Thyroid gland (tissue), 4 donors: ENCODE measurements at regions not wholly inside any gene's neighbourhood (a gene's known extent, or its start where the extent isn't known, plus 50 kb on each side); places are given as distances from the start of the nearest gene placed in this dataset.

Experiments used
- DNase-seq, 2 donors: peaks; one replicate each; pipeline ENCODE4 v3.0.0-alpha.2; 2019
- H3K27ac ChIP-seq, 3 donors: fragments of 200-600 bp; sonication (generic); 1 replicate in 2 of 3; 2 replicates in 1 of 3; pipeline ENCODE4 v1.5.1; 2016 to 2019; ENCODE audit warnings: mild to moderate bottlenecking in 1 of 3, moderate library complexity in 1 of 3
- H3K27me3 ChIP-seq: fragments of 200-600 bp; sonication (generic); one replicate; pipeline ENCODE4 v1.5.1; 2019
- H3K36me3 ChIP-seq, 2 donors: fragments of 200-600 bp; sonication (generic); one replicate each; pipeline ENCODE4 v1.5.1; 2016 to 2019
- H3K4me1 ChIP-seq, 2 donors: fragments of 200-600 bp; sonication (generic); one replicate each; pipeline ENCODE4 v1.5.1; 2017 to 2019
- H3K4me3 ChIP-seq, 3 donors: fragments of 200-600 bp; sonication (generic); replicated peaks in 1 of 3; 1 replicate in 2 of 3; 2 replicates in 1 of 3; pipeline ENCODE4 v1.5.1; 2016; ENCODE audit warnings: mild to moderate bottlenecking in 1 of 3
- H3K9me3 ChIP-seq: fragments of 200-600 bp; sonication (generic); one replicate; pipeline ENCODE4 v1.5.1; 2017
- POLR2A ChIP-seq, 2 donors: fragments of 450-650 bp; IDR thresholded peaks; one replicate each; pipeline ENCODE4 v1.6.1; 2017; ENCODE audit warnings: antibody characterized with exemption in 2 of 2, mild to moderate bottlenecking in 2 of 2, moderate library complexity in 1 of 2
- WGBS, 2 donors: methylation state at CpG; one replicate each; pipeline ENCODE4 v1.1.5; 2017; 5-methylcytosine and 5-hydroxymethylcytosine counted together
- intact Hi-C: fragments of 100-400 bp; cut with DNase I; formaldehyde crosslinking; loops from one replicate; pipeline ENCODE4 v1.15.1; 2023
- TF ChIP-seq, protein P1 (sequence below), 6 experiments: fragments of 200-600 bp in 3 of 6; fragments of 450-650 bp in 3 of 6; sonication (generic) in 3 of 6; IDR thresholded peaks; one replicate each; pipeline ENCODE4 v1.5.1; 2016 to 2019; ENCODE audit warnings: antibody characterized with exemption in 6 of 6, mild to moderate bottlenecking in 2 of 6, inconsistent platforms in 1 of 6, moderate library complexity in 1 of 6

DNA sequence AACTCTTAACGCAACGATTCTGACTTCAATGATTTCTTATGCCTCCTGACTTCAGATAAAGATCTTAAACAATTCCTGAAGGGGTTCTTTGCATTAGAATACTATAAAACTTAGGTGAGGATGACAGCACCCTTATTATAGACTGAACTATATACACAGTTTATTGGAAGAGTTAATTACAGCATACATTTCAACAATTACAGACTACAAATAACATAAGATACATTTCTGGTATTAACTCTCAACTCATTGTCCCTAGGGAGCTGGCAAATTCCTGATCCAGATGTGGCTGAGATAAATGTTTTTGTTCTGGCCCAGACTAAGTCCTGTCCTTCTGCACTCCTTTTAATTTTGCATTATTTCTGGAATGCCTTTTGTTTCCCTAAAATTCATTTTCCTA, 155.5 kb upstream of the TMC3 start:
- intact Hi-C loops: no loop called here
- Histone ChIP-seq H3K36me3 (no peaks in the 10 kb centered on the region), H3K9me3 (no peaks in the 10 kb centered on the region), H3K4me3 (no peak overlapping the region), H3K27ac (no peak overlapping the region), H3K4me1 (no peaks in the 10 kb centered on the region), H3K27me3 (no peaks in the 10 kb centered on the region)
- DNase-seq: no peak
- no peak for TF ChIP-seq POLR2A (IDR thresholded peaks at IDR 0.05)
- TF ChIP-seq, protein P1, sequence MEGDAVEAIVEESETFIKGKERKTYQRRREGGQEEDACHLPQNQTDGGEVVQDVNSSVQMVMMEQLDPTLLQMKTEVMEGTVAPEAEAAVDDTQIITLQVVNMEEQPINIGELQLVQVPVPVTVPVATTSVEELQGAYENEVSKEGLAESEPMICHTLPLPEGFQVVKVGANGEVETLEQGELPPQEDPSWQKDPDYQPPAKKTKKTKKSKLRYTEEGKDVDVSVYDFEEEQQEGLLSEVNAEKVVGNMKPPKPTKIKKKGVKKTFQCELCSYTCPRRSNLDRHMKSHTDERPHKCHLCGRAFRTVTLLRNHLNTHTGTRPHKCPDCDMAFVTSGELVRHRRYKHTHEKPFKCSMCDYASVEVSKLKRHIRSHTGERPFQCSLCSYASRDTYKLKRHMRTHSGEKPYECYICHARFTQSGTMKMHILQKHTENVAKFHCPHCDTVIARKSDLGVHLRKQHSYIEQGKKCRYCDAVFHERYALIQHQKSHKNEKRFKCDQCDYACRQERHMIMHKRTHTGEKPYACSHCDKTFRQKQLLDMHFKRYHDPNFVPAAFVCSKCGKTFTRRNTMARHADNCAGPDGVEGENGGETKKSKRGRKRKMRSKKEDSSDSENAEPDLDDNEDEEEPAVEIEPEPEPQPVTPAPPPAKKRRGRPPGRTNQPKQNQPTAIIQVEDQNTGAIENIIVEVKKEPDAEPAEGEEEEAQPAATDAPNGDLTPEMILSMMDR (IDR thresholded peaks at IDR 0.05): no peak
- WGBS, 2 donors: 55 to 74% methylated on average over 2 of the region's 2 CpGs

DNA sequence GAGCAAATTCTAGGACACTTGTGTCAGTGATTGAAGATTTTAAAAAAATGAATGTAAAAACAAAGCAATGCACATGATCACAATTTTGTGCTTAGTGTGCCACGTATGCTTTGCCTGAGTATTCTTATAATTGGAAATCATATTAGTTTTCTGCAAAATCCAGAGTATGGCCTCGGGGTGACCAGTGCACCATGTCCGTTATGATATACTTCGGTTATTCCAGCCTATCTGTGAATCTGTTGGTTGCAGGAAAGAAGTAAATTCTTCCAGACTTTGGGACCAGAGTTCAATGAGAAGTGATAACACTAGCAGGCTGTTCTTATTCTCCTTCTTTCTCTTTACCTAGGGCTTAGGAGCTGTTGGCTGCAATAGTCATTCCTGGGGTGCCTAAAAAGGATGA, 152.0 kb upstream of the TMC3 start:
- H3K27me3 ChIP-seq: no peaks in the 10 kb centered on the region
- 92 to 95% methylated on average over 4 of the region's 4 CpGs for WGBS, 2 donors
- DNase-seq: no peak
- no peak overlapping the region for H3K27ac ChIP-seq
- no peaks in the 10 kb centered on the region for H3K4me1 ChIP-seq
- intact Hi-C loops: no loop called here
- no peaks in the 10 kb centered on the region for H3K9me3 ChIP-seq
- TF ChIP-seq POLR2A (IDR thresholded peaks at IDR 0.05): no peak
- TF ChIP-seq, protein P1 (IDR thresholded peaks at IDR 0.05): no peak
- H3K36me3 ChIP-seq: no peaks in the 10 kb centered on the region
- no peak overlapping the region for H3K4me3 ChIP-seq

DNA sequence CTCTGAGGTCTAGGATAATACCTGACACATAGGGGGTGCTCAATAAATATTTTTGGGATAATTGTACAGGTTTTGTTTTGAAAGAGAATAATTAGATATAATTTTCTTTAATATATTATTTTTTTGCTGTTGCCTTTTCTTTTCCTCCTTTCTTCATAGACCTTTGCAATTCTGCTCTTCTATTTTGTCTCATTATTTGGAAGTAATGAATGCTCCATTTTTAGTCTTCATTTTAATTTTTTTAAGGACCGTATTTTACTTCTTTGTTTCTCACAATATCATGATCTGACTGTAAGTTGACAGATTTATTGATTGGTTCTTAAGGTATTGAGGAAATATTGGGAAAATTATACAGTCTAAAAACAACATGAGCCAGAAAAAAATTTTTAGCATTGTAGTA, 150.5 kb upstream of the TMC3 start:
- Histone ChIP-seq H3K9me3 (no peaks in the 10 kb centered on the region), H3K27me3 (no peaks in the 10 kb centered on the region), H3K27ac (no peak overlapping the region), H3K36me3 (no peaks in the 10 kb centered on the region), H3K4me1 (no peaks in the 10 kb centered on the region), H3K4me3 (no peak overlapping the region)
- intact Hi-C loops: no loop called here
- WGBS, 2 donors: 92 to 97% methylated on average over 1 of the region's 1 CpG
- no peak for DNase-seq
- TF ChIP-seq POLR2A (IDR thresholded peaks at IDR 0.05): no peak
- TF ChIP-seq, protein P1 (IDR thresholded peaks at IDR 0.05): no peak

DNA sequence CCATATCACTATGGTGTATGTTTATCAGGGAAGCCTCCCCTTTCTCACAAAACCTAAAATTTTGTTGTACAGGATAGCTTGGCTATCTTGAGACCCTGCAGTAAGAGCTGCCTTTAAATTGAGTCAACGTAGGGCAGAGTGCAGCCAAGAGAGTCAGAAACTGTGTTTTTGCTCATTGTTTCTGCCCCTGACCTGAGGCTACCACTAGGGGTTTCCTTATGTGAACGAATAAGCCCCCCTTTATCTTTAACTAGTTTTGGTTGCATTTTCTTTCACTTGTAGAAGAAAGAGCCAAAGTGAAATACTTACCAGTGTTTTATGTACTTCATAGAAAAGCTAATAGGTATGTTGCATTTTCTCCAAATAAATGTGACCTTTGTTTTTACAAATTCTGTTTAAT, 149.9 kb upstream of the TMC3 start:
- intact Hi-C loops: no loop called here
- H3K27me3 ChIP-seq: no peaks in the 10 kb centered on the region
- no peak overlapping the region for H3K27ac ChIP-seq
- no peaks in the 10 kb centered on the region for H3K4me1 ChIP-seq
- H3K4me3 ChIP-seq: no peak overlapping the region
- no peak for DNase-seq
- TF ChIP-seq, protein P1 (IDR thresholded peaks at IDR 0.05): no peak
- no peak for TF ChIP-seq POLR2A (IDR thresholded peaks at IDR 0.05)
- no peaks in the 10 kb centered on the region for H3K36me3 ChIP-seq
- 72 to 80% methylated on average over 2 of the region's 2 CpGs for WGBS, 2 donors
- H3K9me3 ChIP-seq: no peaks in the 10 kb centered on the region

DNA sequence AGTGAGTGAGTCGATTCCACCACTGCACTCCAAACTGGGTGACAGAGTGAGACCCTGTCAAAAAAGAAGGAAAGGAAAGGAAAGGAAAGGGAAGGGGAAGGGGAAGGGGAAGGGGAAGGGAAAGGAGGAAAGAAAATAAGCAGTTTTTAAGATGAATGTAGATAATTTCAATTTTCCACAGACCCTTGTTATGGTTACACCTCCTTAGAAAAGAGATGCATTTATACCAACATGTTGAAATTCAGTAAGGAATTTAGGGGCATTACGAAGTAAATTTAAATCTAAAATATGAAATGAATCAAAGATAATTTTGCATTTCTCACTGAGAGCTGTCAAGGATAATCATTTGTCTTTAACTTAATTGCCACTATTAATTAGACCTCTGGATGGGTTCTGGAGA, 146.5 kb upstream of the TMC3 start:
- TF ChIP-seq, protein P1 (IDR thresholded peaks at IDR 0.05): no peak
- no peak for TF ChIP-seq POLR2A (IDR thresholded peaks at IDR 0.05)
- DNase-seq: no peak
- no peaks in the 10 kb centered on the region for H3K4me1 ChIP-seq
- 89 to 93% methylated on average over 2 of the region's 2 CpGs for WGBS, 2 donors
- H3K9me3 ChIP-seq: no peaks in the 10 kb centered on the region
- no peak overlapping the region for H3K27ac ChIP-seq
- intact Hi-C loops: no loop called here
- H3K36me3 ChIP-seq: no peaks in the 10 kb centered on the region
- H3K27me3 ChIP-seq: no peaks in the 10 kb centered on the region
- no peak overlapping the region for H3K4me3 ChIP-seq
